Endothelial cell (in vitro differentiated cells): ENCODE measurements at regions not wholly inside any gene's neighbourhood (a gene's known extent, or its start where the extent isn't known, plus 50 kb on each side); places are given as distances from the start of the nearest gene placed in this dataset.

ENCODE experiments used
- DNase-seq: peaks from one replicate; pipeline ENCODE4 v3.0.0; 2021; ENCODE audit warnings: low spot score
- H3K27ac Mint-ChIP-seq: one replicate; pipeline ENCODE4 v1.8.0; 2021; ENCODE audit warnings: mixed read lengths, inconsistent platforms; ENCODE audit not compliant: unreplicated experiment
- H3K27me3 Mint-ChIP-seq: one replicate; pipeline ENCODE4 v1.8.0; 2021; ENCODE audit warnings: mild to moderate bottlenecking, moderate library complexity, mixed read lengths, inconsistent platforms; ENCODE audit not compliant: unreplicated experiment
- H3K36me3 Mint-ChIP-seq: one replicate; pipeline ENCODE4 v1.8.0; 2021; ENCODE audit warnings: mild to moderate bottlenecking, low read depth, mixed read lengths, inconsistent platforms; ENCODE audit not compliant: unreplicated experiment
- H3K4me1 Mint-ChIP-seq: one replicate; pipeline ENCODE4 v1.8.0; 2021; ENCODE audit warnings: mild to moderate bottlenecking, mixed read lengths, inconsistent platforms; ENCODE audit not compliant: unreplicated experiment
- H3K4me3 Mint-ChIP-seq: one replicate; pipeline ENCODE4 v1.8.0; 2021; ENCODE audit warnings: mild to moderate bottlenecking, mixed read lengths, inconsistent platforms; ENCODE audit not compliant: unreplicated experiment
- H3K9me3 Mint-ChIP-seq: one replicate; pipeline ENCODE4 v1.8.0; 2021; ENCODE audit warnings: mixed read lengths, inconsistent platforms; ENCODE audit not compliant: unreplicated experiment
- CTCF ChIP-seq: fragments of 200-600 bp; sonication (generic); IDR thresholded peaks from one replicate; pipeline ENCODE4 v1.5.0; 2021; ENCODE audit warnings: antibody characterized with exemption; ENCODE audit not compliant: unreplicated experiment

GRCh38 chr10:128956149-128956548, 510.9 kb upstream of the MGMT start:
- H3K36me3 Mint-ChIP-seq = no peaks in the 10 kb centered on the region
- TF ChIP-seq CTCF = no peak
- H3K27me3 Mint-ChIP-seq = no peaks in the 10 kb centered on the region
- H3K4me1 Mint-ChIP-seq = no peaks in the 10 kb centered on the region
- no peaks in the 10 kb centered on the region for H3K9me3 Mint-ChIP-seq
- H3K4me3 Mint-ChIP-seq = no peak overlapping the region
- DNase-seq = no peak
- H3K27ac Mint-ChIP-seq = no peak overlapping the region

- H3K4me3 Mint-ChIP-seq = no peak overlapping the region
- no peaks in the 10 kb centered on the region for H3K9me3 Mint-ChIP-seq
- DNase-seq = no peak
- no peaks in the 10 kb centered on the region for H3K4me1 Mint-ChIP-seq
- no peak for TF ChIP-seq CTCF
- no peak overlapping the region for H3K27ac Mint-ChIP-seq
- no peaks in the 10 kb centered on the region for H3K36me3 Mint-ChIP-seq
- no peaks in the 10 kb centered on the region for H3K27me3 Mint-ChIP-seq
These were observed 509.8 kb upstream of the MGMT start for GRCh38 chr10:128957221-128957620.

- H3K27ac Mint-ChIP-seq = no peak overlapping the region
- no peak overlapping the region for H3K4me3 Mint-ChIP-seq
- TF ChIP-seq CTCF = no peak
- peaks cover 2% of the 10 kb centered on the region for H3K27me3 Mint-ChIP-seq
- DNase-seq = no peak
- no peaks in the 10 kb centered on the region for H3K36me3 Mint-ChIP-seq
- no peaks in the 10 kb centered on the region for H3K9me3 Mint-ChIP-seq
- no peaks in the 10 kb centered on the region for H3K4me1 Mint-ChIP-seq
These were observed 508.0 kb upstream of the MGMT start for GRCh38 chr10:128958834-128959690.

GRCh38 chr10:128959746-128960145, 507.3 kb upstream of the MGMT start:
- DNase-seq = no peak
- no peak for TF ChIP-seq CTCF
- peaks cover 2% of the 10 kb centered on the region for H3K27me3 Mint-ChIP-seq
- no peaks in the 10 kb centered on the region for H3K9me3 Mint-ChIP-seq
- no peaks in the 10 kb centered on the region for H3K4me1 Mint-ChIP-seq
- no peak overlapping the region for H3K4me3 Mint-ChIP-seq
- H3K36me3 Mint-ChIP-seq = no peaks in the 10 kb centered on the region
- H3K27ac Mint-ChIP-seq = no peak overlapping the region

- no peaks in the 10 kb centered on the region for H3K36me3 Mint-ChIP-seq
- H3K9me3 Mint-ChIP-seq = no peaks in the 10 kb centered on the region
- H3K4me1 Mint-ChIP-seq = no peaks in the 10 kb centered on the region
- no peak for DNase-seq
- H3K27me3 Mint-ChIP-seq = peaks cover 2% of the 10 kb centered on the region
- TF ChIP-seq CTCF = no peak
- H3K4me3 Mint-ChIP-seq = no peak overlapping the region
- H3K27ac Mint-ChIP-seq = no peak overlapping the region
These were observed 506.5 kb upstream of the MGMT start for GRCh38 chr10:128960517-128960916.
